Kidney (tissue), 13 donors: ENCODE measurements at regions not wholly inside any gene's neighbourhood (a gene's known extent, or its start where the extent isn't known, plus 50 kb on each side); places are given as distances from the start of the nearest gene placed in this dataset.
"Not testable (repeated sequence)": the region's sequence is repeated elsewhere in the genome, so short reads cannot be mapped to it uniquely, and the experiment has no call there.

Source experiments
- DNase-seq, 5 donors: peaks; one replicate each; pipeline ENCODE4 v3.0.0-alpha.2; 2013 to 2020
- FAIRE-seq: peaks from 2 replicates; lab custom pipeline; 2012; peaks lifted over from hg19 to GRCh38; lab: Jason Lieb, UNC
- H3K27ac ChIP-seq, 2 donors: one replicate each; pipeline ENCODE4 v1.7.0; 2013; ENCODE audit warnings: low read depth in 2 of 2, low read length in 2 of 2, inconsistent platforms in 1 of 2
- H3K27me3 ChIP-seq: one replicate; pipeline ENCODE4 v1.7.1; 2013; ENCODE audit warnings: low read length, inconsistent platforms; ENCODE audit not compliant: control insufficient read depth, insufficient read depth
- H3K36me3 ChIP-seq, 3 donors: one replicate each; pipeline versions ENCODE4 v1.7.0 to v1.7.1; 2013; ENCODE audit warnings: low read length in 3 of 3, control low read depth in 1 of 3, inconsistent platforms in 1 of 3; ENCODE audit not compliant: insufficient read depth in 3 of 3, control insufficient read depth in 2 of 3
- H3K4me1 ChIP-seq, 3 donors: one replicate each; pipeline versions ENCODE4 v1.7.0 to v1.7.1; 2013; ENCODE audit warnings: low read length in 3 of 3, inconsistent platforms in 1 of 3, low read depth in 1 of 3; ENCODE audit not compliant: control insufficient read depth in 2 of 3, insufficient read depth in 2 of 3
- H3K4me3 ChIP-seq, 3 donors: one replicate each; pipeline versions ENCODE4 v1.7.0 to v1.8.1; 2013; ENCODE audit warnings: low read length in 3 of 3, control low read depth in 1 of 3, inconsistent platforms in 1 of 3
- H3K9ac ChIP-seq, 3 donors: one replicate each; pipeline versions ENCODE4 v1.7.0 to v1.7.1; 2013; ENCODE audit warnings: low read length in 3 of 3, control low read depth in 1 of 3, inconsistent platforms in 1 of 3
- H3K9me3 ChIP-seq, 3 donors: one replicate each; pipeline versions ENCODE4 v1.7.0 to v1.7.1; 2013; ENCODE audit warnings: low read length in 3 of 3, control low read depth in 1 of 3, inconsistent platforms in 1 of 3; ENCODE audit not compliant: control insufficient read depth in 2 of 3, insufficient read depth in 1 of 3
- intact Hi-C: fragments of 100-400 bp; cut with DNase I; formaldehyde crosslinking; loops from one replicate; pipeline ENCODE4 v1.11.1; 2022
- TF ChIP-seq, protein P1 (sequence below): IDR thresholded peaks from 3 replicates; pipeline ENCODE4 v1.5.1; 2012; ENCODE audit warnings: mild to moderate bottlenecking, moderate library complexity, borderline replicate concordance; ENCODE audit not compliant: insufficient read depth; ENCODE audit errors: extremely low read depth
- donor health status: control.
- donor health status: control.
- donor health status: control.
- donor health status: control.
- donor health status: control.
- donor health status: DM: yes; HTN: yes; CAD: no.
- donor health status: Normal renal cell carcinoma (clear cell type).

DNA sequence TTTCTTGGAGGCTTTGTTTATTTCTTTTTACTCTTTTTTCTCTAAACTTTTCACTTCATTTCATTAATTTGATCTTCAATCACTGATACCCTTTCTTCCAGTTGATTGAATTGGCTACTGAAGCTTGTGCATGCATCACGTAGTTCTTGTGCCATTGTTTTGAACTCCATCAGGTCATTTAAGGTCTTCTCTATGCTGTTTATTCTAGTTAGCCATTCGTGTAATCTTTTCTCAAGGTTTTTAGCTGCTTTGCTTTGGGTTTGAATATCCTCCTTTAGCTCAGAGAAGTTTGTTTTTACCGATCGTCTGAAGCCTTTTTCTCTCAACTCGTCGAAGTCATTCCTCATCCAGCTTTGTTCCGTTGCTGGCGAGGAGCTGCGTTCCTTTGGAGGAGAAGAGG, 189.9 kb downstream of the TTC6 start:
- H3K36me3 ChIP-seq, DNase-seq, H3K27me3 ChIP-seq, H3K9ac ChIP-seq, intact Hi-C loops, H3K9me3 ChIP-seq, H3K4me1 ChIP-seq, H3K4me3 ChIP-seq, FAIRE-seq, H3K27ac ChIP-seq: not testable (repeated sequence)

DNA sequence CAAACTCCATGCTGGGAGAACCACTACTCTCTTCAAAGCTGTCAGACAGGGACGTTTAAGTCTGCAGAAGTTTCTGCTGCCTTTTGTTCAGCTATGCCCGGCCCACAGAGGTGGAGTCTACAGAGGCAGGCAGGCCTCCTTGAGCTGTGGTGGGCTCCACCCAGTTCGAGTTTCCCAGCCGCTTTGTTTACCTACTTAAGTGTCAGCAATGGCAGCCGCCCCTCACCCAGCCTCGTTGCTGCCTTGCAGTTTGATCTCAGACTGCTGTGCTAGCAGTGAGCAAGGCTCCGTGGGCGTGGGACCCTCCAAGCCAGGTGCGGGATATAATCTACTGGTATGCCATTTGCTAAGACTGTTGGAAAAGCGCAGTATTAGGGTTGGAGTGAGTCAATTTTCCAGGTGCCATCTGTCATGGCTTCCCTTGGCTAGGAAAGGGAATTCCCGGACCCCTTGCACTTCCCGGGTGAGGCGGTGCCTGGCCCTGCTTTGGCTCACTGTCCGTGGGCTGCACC, 190.7 kb downstream of the TTC6 start:
- H3K4me1 ChIP-seq, DNase-seq, H3K9me3 ChIP-seq, H3K4me3 ChIP-seq, H3K9ac ChIP-seq, H3K27me3 ChIP-seq, H3K36me3 ChIP-seq, FAIRE-seq, intact Hi-C loops, H3K27ac ChIP-seq: not testable (repeated sequence)

DNA sequence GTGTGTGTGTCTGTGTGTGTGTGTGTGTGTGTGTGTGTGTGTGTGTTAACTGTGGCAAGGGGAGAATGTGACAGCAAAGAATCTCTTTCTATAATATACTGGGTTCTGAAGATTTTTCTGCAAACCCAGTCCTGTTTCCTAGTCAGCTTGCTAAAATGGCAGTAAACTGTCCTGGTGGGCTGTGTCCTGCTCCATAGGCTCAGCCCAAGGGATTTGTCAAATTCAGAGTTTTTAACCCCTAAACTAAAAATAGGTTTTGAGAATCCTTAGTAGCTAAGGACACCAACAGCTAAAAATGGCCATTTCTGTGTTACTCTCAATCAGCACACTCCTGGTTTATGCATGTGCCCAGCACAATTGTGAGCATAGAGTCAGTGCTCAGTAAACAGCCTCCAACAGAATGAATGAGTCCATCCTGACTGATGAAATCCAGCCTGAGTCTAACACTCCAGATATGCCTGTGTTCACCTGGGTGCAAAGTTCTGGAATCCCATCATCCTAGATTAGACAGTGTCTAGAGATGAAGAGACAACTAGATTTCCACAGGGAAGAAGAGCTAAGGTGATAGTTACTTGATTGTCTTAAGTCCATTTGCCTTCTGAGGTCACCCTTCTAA, 192.6 kb downstream of the TTC6 start:
- H3K4me3 ChIP-seq, result no peak overlapping the region
- H3K4me1 ChIP-seq, result no peaks in the 10 kb centered on the region
- H3K36me3 ChIP-seq, result no peaks in the 10 kb centered on the region
- DNase-seq (no peak), FAIRE-seq (no peak)
- no peak overlapping the region for H3K27ac ChIP-seq
- H3K9ac ChIP-seq, result no peak overlapping the region
- TF ChIP-seq, protein P1, sequence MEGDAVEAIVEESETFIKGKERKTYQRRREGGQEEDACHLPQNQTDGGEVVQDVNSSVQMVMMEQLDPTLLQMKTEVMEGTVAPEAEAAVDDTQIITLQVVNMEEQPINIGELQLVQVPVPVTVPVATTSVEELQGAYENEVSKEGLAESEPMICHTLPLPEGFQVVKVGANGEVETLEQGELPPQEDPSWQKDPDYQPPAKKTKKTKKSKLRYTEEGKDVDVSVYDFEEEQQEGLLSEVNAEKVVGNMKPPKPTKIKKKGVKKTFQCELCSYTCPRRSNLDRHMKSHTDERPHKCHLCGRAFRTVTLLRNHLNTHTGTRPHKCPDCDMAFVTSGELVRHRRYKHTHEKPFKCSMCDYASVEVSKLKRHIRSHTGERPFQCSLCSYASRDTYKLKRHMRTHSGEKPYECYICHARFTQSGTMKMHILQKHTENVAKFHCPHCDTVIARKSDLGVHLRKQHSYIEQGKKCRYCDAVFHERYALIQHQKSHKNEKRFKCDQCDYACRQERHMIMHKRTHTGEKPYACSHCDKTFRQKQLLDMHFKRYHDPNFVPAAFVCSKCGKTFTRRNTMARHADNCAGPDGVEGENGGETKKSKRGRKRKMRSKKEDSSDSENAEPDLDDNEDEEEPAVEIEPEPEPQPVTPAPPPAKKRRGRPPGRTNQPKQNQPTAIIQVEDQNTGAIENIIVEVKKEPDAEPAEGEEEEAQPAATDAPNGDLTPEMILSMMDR, result no peak
- H3K27me3 ChIP-seq, result no peaks in the 10 kb centered on the region
- intact Hi-C loops, result no loop called here
- no peaks in the 10 kb centered on the region for H3K9me3 ChIP-seq

DNA sequence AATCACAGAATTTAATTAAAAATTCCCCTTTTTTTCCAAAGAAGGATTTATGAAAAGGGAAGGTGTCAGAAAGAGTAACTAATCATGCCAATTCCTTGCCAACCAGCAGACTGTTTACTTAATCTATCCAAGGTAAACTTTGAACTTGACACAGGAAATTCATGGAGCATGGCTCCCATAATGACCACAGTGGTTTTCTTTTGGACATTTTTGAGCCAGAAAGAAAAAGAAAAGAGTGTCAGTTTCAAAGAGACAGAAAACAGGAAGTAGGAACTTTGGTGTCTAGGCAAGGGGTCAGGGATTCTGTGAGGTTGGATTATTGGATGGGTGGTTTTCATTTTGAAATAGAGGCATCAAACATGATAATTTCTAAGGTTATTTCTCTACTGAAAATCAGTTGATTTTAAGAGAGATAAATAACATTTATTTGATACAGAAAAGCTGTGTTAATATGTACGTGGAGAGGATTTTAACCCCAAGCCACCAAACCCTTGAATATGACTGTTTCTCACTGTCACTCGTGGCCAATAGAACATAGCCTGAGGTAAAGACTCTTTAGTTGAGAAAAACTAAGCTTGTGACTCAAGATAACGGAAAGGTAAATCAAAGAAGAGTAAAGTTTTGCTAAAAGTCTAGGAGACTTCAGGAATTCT, 196.1 kb downstream of the TTC6 start:
- Histone ChIP-seq H3K27me3 (no peaks in the 10 kb centered on the region), H3K4me1 (no peaks in the 10 kb centered on the region), H3K4me3 (no peak overlapping the region), H3K9me3 (no peaks in the 10 kb centered on the region), H3K27ac (no peak overlapping the region), H3K36me3 (no peaks in the 10 kb centered on the region), H3K9ac (no peak overlapping the region)
- FAIRE-seq, result no peak
- TF ChIP-seq, protein P1, result no peak
- intact Hi-C loops, result no loop called here
- peak in 2 of 5 donors; percentile 64 to 85 for DNase-seq
